K562 (cell line): ENCODE measurements at regions not wholly inside any gene's neighbourhood (a gene's known extent, or its start where the extent isn't known, plus 50 kb on each side); places are given as distances from the start of the nearest gene placed in this dataset.
A peak's percentile ranks its signal among the peaks of the same experiment; 100 is the strongest.

Experiments
- ATAC-seq: fragments of 200-7000 bp; cut with Tn5 transposase; 3 replicates; pipeline ENCODE4 v1.9.1; 2020; ENCODE audit warnings: moderate library complexity
- BruUV-seq: library from RNA; stranded (reverse); fragments of 400-500 nt; replicated peaks from 2 replicates; lab custom pipeline; 2021; lab: Mats Ljungman, UMichigan
- CTCF ChIA-PET: fragments of 300-600 bp; formaldehyde crosslinking; extraction: SDS; loops from one replicate; lab custom pipeline; 2021; ENCODE audit warnings: low intra/inter-chr PET ratio; lab: Yijun Ruan, JAX
- POLR2A ChIA-PET: fragments of 300-600, 350-650 bp; sonication (Branson Sonifier 250); formaldehyde crosslinking; extraction: SDS; loops from one replicate; lab custom pipeline; 2021; ENCODE audit warnings: antibody characterized with exemption, inconsistent platforms; lab: Yijun Ruan, JAX
- DNase-seq, 4 experiments: peaks; one replicate each; pipeline versions ENCODE4 v3.0.0 to v3.0.0-alpha.2; 2011 to 2018; ENCODE audit warnings: low spot score in 3 of 4, mixed read lengths in 3 of 4; ENCODE audit errors: extremely low read depth in 1 of 4
- FAIRE-seq: peaks from 2 replicates; lab custom pipeline; 2011; peaks lifted over from hg19 to GRCh38; lab: Jason Lieb, UNC
- H2AFZ ChIP-seq: 2 replicates; pipeline ENCODE4 v1.6.0; 2011; ENCODE audit warnings: low read depth, low read length, control low read depth, inconsistent platforms
- H3K27ac ChIP-seq: fragments of 200-600 bp; 3 replicates; pipeline ENCODE4 v1.8.0; 2011; ENCODE audit warnings: low read depth, mild to moderate bottlenecking, control low read depth, inconsistent platforms, low read length, moderate library complexity, mixed read lengths; ENCODE audit errors: extremely low read depth
- H3K27me3 ChIP-seq, 2 experiments: fragments of 300-600 bp in 1 of 2; 2 replicates in 1 of 2; 3 replicates in 1 of 2; pipeline versions ENCODE4 v1.6.0 to v1.8.0; 2011; ENCODE audit warnings: inconsistent platforms in 2 of 2, low read length in 2 of 2, mild to moderate bottlenecking in 1 of 2, mixed read lengths in 1 of 2, moderate library complexity in 1 of 2; ENCODE audit not compliant: control insufficient read depth in 2 of 2, insufficient read depth in 2 of 2
- H3K36me3 ChIP-seq: fragments of 300-600 bp; 3 replicates; pipeline ENCODE4 v1.8.0; 2011; ENCODE audit warnings: mild to moderate bottlenecking, low read length, inconsistent platforms; ENCODE audit not compliant: control insufficient read depth, insufficient read depth
- H3K4me1 ChIP-seq, 2 experiments: fragments of 200-600 bp in 1 of 2; replicated peaks in 1 of 2; 2 replicates in 1 of 2; 3 replicates in 1 of 2; pipeline versions ENCODE4 v1.5.1 to v1.8.0; 2011; ENCODE audit warnings: inconsistent platforms in 2 of 2, low read length in 2 of 2, mild to moderate bottlenecking in 1 of 2, mixed read lengths in 1 of 2, moderate library complexity in 1 of 2; ENCODE audit not compliant: control insufficient read depth in 2 of 2, insufficient read depth in 2 of 2
- H3K4me2 ChIP-seq: 2 replicates; pipeline ENCODE4 v1.6.1; 2011; ENCODE audit warnings: low read length, control low read depth, inconsistent platforms, mixed read lengths; ENCODE audit not compliant: insufficient read depth
- H3K4me3 ChIP-seq: fragments of 200-600 bp; sonication (generic), shearing (Covaris generic); 2 replicates; pipeline ENCODE4 v1.5.1; 2016; ENCODE audit warnings: control low read depth, inconsistent platforms
- H3K79me2 ChIP-seq: fragments of 200-600 bp; 3 replicates; pipeline ENCODE4 v1.8.0; 2011; ENCODE audit warnings: low read length, inconsistent platforms; ENCODE audit not compliant: control insufficient read depth, insufficient read depth
- H3K9ac ChIP-seq, 2 experiments: 2 replicates each; pipeline versions ENCODE4 v1.6.0 to v1.6.1; 2011; ENCODE audit warnings: low read depth in 2 of 2, low read length in 2 of 2, control low read depth in 1 of 2, inconsistent platforms in 1 of 2, mild to moderate bottlenecking in 1 of 2, mixed read lengths in 1 of 2; ENCODE audit not compliant: insufficient read depth in 1 of 2
- H3K9me1 ChIP-seq: one replicate; pipeline ENCODE4 v1.6.0; 2011; ENCODE audit warnings: inconsistent platforms, mild to moderate bottlenecking, low read length, moderate library complexity; ENCODE audit not compliant: control insufficient read depth, insufficient read depth
- H3K9me3 ChIP-seq: replicated peaks from 2 replicates; pipeline ENCODE4 v1.5.1; 2011; ENCODE audit warnings: low read depth, low read length, inconsistent platforms; ENCODE audit not compliant: control insufficient read depth, insufficient read depth
- H4K20me1 ChIP-seq: replicated peaks from 2 replicates; pipeline ENCODE4 v1.6.1; 2011; ENCODE audit warnings: low read length, inconsistent platforms, mixed read lengths; ENCODE audit not compliant: control insufficient read depth, insufficient read depth
- GTF2A2 ChIP-seq: IDR thresholded peaks from 2 replicates; pipeline ENCODE4 v1.6.1; 2016; ENCODE audit warnings: mild to moderate bottlenecking, missing genetic modification characterization, missing compliant biosample characterization
- POLR2AphosphoS5 ChIP-seq: IDR thresholded peaks from 2 replicates; pipeline ENCODE4 v1.6.1; 2011; ENCODE audit warnings: mild to moderate bottlenecking, low read depth, low read length, moderate library complexity; ENCODE audit not compliant: control insufficient read depth, insufficient read depth
- TAF1 ChIP-seq: IDR thresholded peaks from 2 replicates; pipeline ENCODE4 v1.6.1; 2011; ENCODE audit warnings: mild to moderate bottlenecking, low read length, moderate library complexity; ENCODE audit not compliant: insufficient read depth, control insufficient read depth, severe bottlenecking; ENCODE audit errors: extremely low read depth
- ZNF444 ChIP-seq: fragments of 250-450 bp; sonication (Bioruptor Pico); IDR thresholded peaks from 2 replicates; pipeline ENCODE4 v1.4.0; 2020; ENCODE audit warnings: mild to moderate bottlenecking, moderate library complexity
- WGBS: fragments of 100-300 bp; shearing (Covaris generic); methylation state at CpG from one replicate; pipeline ENCODE4 v1.1.6; 2016; ENCODE audit warnings: low coverage, mixed read lengths; ENCODE audit not compliant: insufficient coverage; ENCODE audit errors: missing lambda C conversion rate; 5-methylcytosine and 5-hydroxymethylcytosine counted together
- in situ Hi-C: fragments of 300-500 bp; cut with MboI; formaldehyde crosslinking; loops from 4 replicates; pipeline ENCODE4 v1.15.0; 2018; ENCODE audit warnings: inconsistent platforms, mixed read lengths
- intact Hi-C: fragments of 100-400 bp; cut with micrococcal nuclease; formaldehyde crosslinking; loops from 2 replicates; pipeline ENCODE4 v1.14.2; 2022

DNA sequence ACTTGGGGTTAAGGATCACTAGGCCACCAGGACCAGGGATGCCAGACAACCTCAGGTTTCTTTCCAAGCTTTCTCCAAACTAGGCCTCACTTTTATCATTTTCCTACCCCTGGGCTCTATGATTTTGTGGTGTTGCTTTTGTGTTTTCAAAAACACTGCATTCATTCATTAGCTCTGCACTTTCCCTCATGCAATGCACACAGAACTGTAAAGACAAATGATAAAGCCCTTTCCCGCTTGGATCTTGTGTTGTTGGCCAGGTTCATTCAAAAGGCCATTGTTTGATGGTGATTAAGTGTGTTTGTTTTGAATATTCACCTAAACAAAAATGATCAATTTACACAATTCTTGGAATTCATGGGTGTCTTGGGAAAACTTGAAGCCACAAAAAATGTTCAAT, 210.7 kb upstream of the TNP1 start:
- no peaks in the 10 kb centered on the region for H3K79me2 ChIP-seq
- FAIRE-seq = no peak
- H3K4me2 ChIP-seq = no peak overlapping the region
- H2AFZ ChIP-seq = peak overlapping the region; percentile 50; the same call in 1 of the 2 replicates
- 80% methylated on average over 1 of the region's 1 CpG for WGBS
- H3K9me3 ChIP-seq = no peaks in the 10 kb centered on the region; the same call in 1 of the 2 replicates
- intact Hi-C loops (no loop called here), in situ Hi-C loops (no loop called here)
- no peak for TF ChIP-seq ZNF444 (CRISPR knock-in tag)
- H3K27me3 ChIP-seq = no peaks in the 10 kb centered on the region
- peaks cover 3 to 9% of the 10 kb centered on the region in 2 experiments; a peak in 3 of 5 replicates for H3K4me1 ChIP-seq
- no peaks in the 10 kb centered on the region for H3K9me1 ChIP-seq
- ATAC-seq = no peak
- POLR2A ChIA-PET = interaction anchor here (0.8 kb wide), 1 partner anchor 35 kb away, joined by 3 read pairs; no protein-coding TSS in a partner anchor
- H4K20me1 ChIP-seq = no peaks in the 10 kb centered on the region
- H3K9ac ChIP-seq = no peak overlapping the region
- BruUV-seq = no TSS peak
- DNase-seq = no peak
- CTCF ChIA-PET = no interaction called here
- no peaks in the 10 kb centered on the region for H3K36me3 ChIP-seq
- no peak overlapping the region for H3K4me3 ChIP-seq
- H3K27ac ChIP-seq = no peak overlapping the region

DNA sequence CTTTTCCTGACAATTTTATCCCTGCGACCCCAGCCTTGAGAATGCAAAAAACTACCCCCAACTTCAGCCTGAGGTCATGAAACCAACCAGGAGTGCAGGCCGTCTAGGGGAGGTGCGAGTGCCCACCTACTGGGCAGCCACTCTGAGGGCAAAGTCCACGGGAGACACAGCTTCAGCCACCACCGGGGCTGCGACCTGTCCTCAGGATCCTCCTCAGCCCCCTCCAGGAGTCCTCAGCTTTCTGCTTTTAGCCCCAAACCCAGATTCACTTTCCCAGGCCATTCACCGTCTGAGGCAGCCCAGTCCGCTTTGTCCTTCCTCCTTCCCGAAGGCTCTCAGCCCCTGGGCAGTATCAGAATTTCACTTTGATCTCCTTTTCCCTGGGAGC, 210.2 kb upstream of the TNP1 start:
- FAIRE-seq (no peak), DNase-seq (no peak), ATAC-seq (no peak)
- H3K27me3 ChIP-seq = no peaks in the 10 kb centered on the region
- no peaks in the 10 kb centered on the region for H3K36me3 ChIP-seq
- ChIA-PET POLR2A (no interaction called here), CTCF (no interaction called here)
- H3K9me3 ChIP-seq = no peaks in the 10 kb centered on the region; the same call in 1 of the 2 replicates
- TF ChIP-seq GTF2A2 (tag) (no peak), TAF1 (no peak), POLR2AphosphoS5 (no peak)
- peaks cover 3% of the 10 kb centered on the region in 2 experiments; a peak in 2 of 5 replicates for H3K4me1 ChIP-seq
- intact Hi-C loops = no loop called here
- WGBS = 53% methylated on average over 9 of the region's 9 CpGs
- no peaks in the 10 kb centered on the region for H3K79me2 ChIP-seq
- H3K9me1 ChIP-seq = no peaks in the 10 kb centered on the region
- H3K4me2 ChIP-seq = no peak overlapping the region
- H4K20me1 ChIP-seq = no peaks in the 10 kb centered on the region
- in situ Hi-C loops = no loop called here
- H3K4me3 ChIP-seq = no peak overlapping the region
- H2AFZ ChIP-seq = peak overlapping the region; percentile 50; the same call in 1 of the 2 replicates
- H3K9ac ChIP-seq = peak overlapping the region in 1 of 2 experiments; percentile 56; a peak in 1 of 4 replicates
- BruUV-seq = no TSS peak
- no peak overlapping the region for H3K27ac ChIP-seq
